ENCODE measurements at regions not wholly inside any gene's neighbourhood (a gene's known extent, or its start where the extent isn't known, plus 50 kb on each side); places are given as distances from the start of the nearest gene placed in this dataset.
"Not testable (repeated sequence)": the region's sequence is repeated elsewhere in the genome, so short reads cannot be mapped to it uniquely, and the experiment has no call there.

- ATAC-seq: no peak
These were observed 399.9 kb upstream of the CBLB start for GRCh38 chr3:106268696-106269095.

GRCh38 chr3:106272302-106272701 is 403.5 kb upstream of the CBLB start:
- ATAC-seq: no peak

- peak in 1 of 2 donors; percentile 21 for ATAC-seq
These were observed 406.8 kb upstream of the CBLB start for GRCh38 chr3:106275592-106275991.

- no peak for ATAC-seq
These were observed 407.3 kb upstream of the CBLB start for GRCh38 chr3:106276151-106276550.

GRCh38 chr3:106276755-106277612 is 408.2 kb upstream of the CBLB start:
- ATAC-seq: peak; percentile 70 to 77

GRCh38 chr3:106277731-106278130 is 408.9 kb upstream of the CBLB start:
- no peak for ATAC-seq

- no peak for ATAC-seq
These were observed 412.4 kb upstream of the CBLB start for GRCh38 chr3:106281221-106281620.

GRCh38 chr3:106282943-106283342 is 414.1 kb upstream of the CBLB start:
- ATAC-seq: no peak

GRCh38 chr3:106288781-106289180 is 420.0 kb upstream of the CBLB start:
- no peak for ATAC-seq

GRCh38 chr3:106290304-106290997 is 421.6 kb upstream of the CBLB start:
- ATAC-seq: peak; percentile 41 to 56

GRCh38 chr3:106293161-106293560 is 424.3 kb upstream of the CBLB start:
- ATAC-seq: no peak

GRCh38 chr3:106294121-106294520 is 425.3 kb upstream of the CBLB start:
- ATAC-seq: no peak

- no peak for ATAC-seq
These were observed 427.2 kb upstream of the CBLB start for GRCh38 chr3:106296062-106296461.

GRCh38 chr3:106299300-106300098 is 430.7 kb upstream of the CBLB start:
- ATAC-seq: peak; percentile 64 to 72

GRCh38 chr3:106302451-106303221 is 433.8 kb upstream of the CBLB start:
- ATAC-seq: peak; percentile 87 to 88

GRCh38 chr3:106303766-106304165 is 435.0 kb upstream of the CBLB start:
- no peak for ATAC-seq

GRCh38 chr3:106305127-106305526 is 436.3 kb upstream of the CBLB start:
- no peak for ATAC-seq

- ATAC-seq: no peak
These were observed 437.1 kb upstream of the CBLB start for GRCh38 chr3:106305882-106306435.

GRCh38 chr3:106309274-106309673 is 440.5 kb upstream of the CBLB start:
- ATAC-seq: no peak

- ATAC-seq: not testable (repeated sequence)
These were observed 441.0 kb upstream of the CBLB start for GRCh38 chr3:106309798-106310197.

- ATAC-seq: no peak
These were observed 448.6 kb upstream of the CBLB start for GRCh38 chr3:106317141-106318055.

Data from activated CD4-positive, CD25-positive, alpha-beta regulatory T cell treated with anti-CD3 and anti-CD28 coated beads, Interleukin-2, amount 50 U/mL, for 24 hours (primary cell).